SK-N-SH treated with all-trans-retinoic acid at 6 μM for 48 hours (cell line): ENCODE measurements at regions not wholly inside any gene's neighbourhood (a gene's known extent, or its start where the extent isn't known, plus 50 kb on each side); places are given as distances from the start of the nearest gene placed in this dataset.

Experiments
- ATAC-seq: fragments of 200-7000 bp; cut with Tn5 transposase; 3 replicates; pipeline ENCODE4 v1.9.1; 2020; ENCODE audit warnings: mild to moderate bottlenecking, moderate library complexity
- ARNTL ChIP-seq: fragments of 450-650 bp; formaldehyde crosslinking; IDR thresholded peaks from 2 replicates; pipeline ENCODE4 v1.5.0; 2020; ENCODE audit warnings: low read depth, mild to moderate bottlenecking, moderate library complexity, borderline replicate concordance
- BACH2 ChIP-seq: fragments of 250-450 bp; sonication (Bioruptor Pico); IDR thresholded peaks from 2 replicates; pipeline ENCODE4 v1.9.0; 2021; ENCODE audit warnings: mild to moderate bottlenecking, borderline replicate concordance
- CREB5 ChIP-seq: fragments of 250-450 bp; sonication (Bioruptor Pico); IDR thresholded peaks from 2 replicates; pipeline ENCODE4 v1.5.1; 2020; ENCODE audit warnings: low read depth, mild to moderate bottlenecking, moderate library complexity
- CSDC2 ChIP-seq: fragments of 250-450 bp; sonication (Bioruptor Pico); IDR thresholded peaks from 2 replicates; pipeline ENCODE4 v1.5.0; 2020; ENCODE audit warnings: mild to moderate bottlenecking, moderate library complexity
- ESRRG ChIP-seq: fragments of 250-450 bp; sonication (Bioruptor Pico); IDR thresholded peaks from 2 replicates; pipeline ENCODE4 v1.6.1; 2021; ENCODE audit warnings: mild to moderate bottlenecking
- GLIS3 ChIP-seq: fragments of 250-450 bp; sonication (Bioruptor Pico); IDR thresholded peaks from 2 replicates; pipeline ENCODE4 v1.5.0; 2020; ENCODE audit warnings: mild to moderate bottlenecking, moderate library complexity
- ISL1 ChIP-seq: fragments of 250-450 bp; sonication (Bioruptor Pico); IDR thresholded peaks from 2 replicates; pipeline ENCODE4 v2.1.2; 2022; ENCODE audit warnings: mild to moderate bottlenecking, moderate library complexity
- OSR1 ChIP-seq: fragments of 250-450 bp; sonication (Bioruptor Pico); IDR thresholded peaks from 2 replicates; pipeline ENCODE4 v1.8.0; 2022; ENCODE audit warnings: moderate library complexity, mild to moderate bottlenecking, inconsistent platforms
- POU6F1 ChIP-seq: fragments of 250-450 bp; sonication (Bioruptor Pico); IDR thresholded peaks from 2 replicates; pipeline ENCODE4 v1.8.0; 2021; ENCODE audit warnings: low read depth, mild to moderate bottlenecking, moderate library complexity, borderline replicate concordance
- PPARA ChIP-seq: fragments of 250-450 bp; sonication (Bioruptor Pico); IDR thresholded peaks from 2 replicates; pipeline ENCODE4 v1.5.0; 2020; ENCODE audit warnings: mild to moderate bottlenecking, borderline replicate concordance
- RARB ChIP-seq: fragments of 250-450 bp; sonication (Bioruptor Pico); IDR thresholded peaks from 2 replicates; pipeline ENCODE4 v1.8.0; 2021; ENCODE audit warnings: mild to moderate bottlenecking, moderate library complexity
- SNAI2 ChIP-seq: fragments of 250-450 bp; sonication (Bioruptor Pico); IDR thresholded peaks from 2 replicates; pipeline ENCODE4 v1.5.0; 2020; ENCODE audit warnings: mild to moderate bottlenecking, moderate library complexity
- TCF4 ChIP-seq: fragments of 250-450 bp; sonication (Bioruptor Pico); IDR thresholded peaks from 2 replicates; pipeline ENCODE4 v1.8.0; 2021; ENCODE audit warnings: mild to moderate bottlenecking, moderate library complexity, borderline replicate concordance
- TOX ChIP-seq: fragments of 250-450 bp; sonication (Bioruptor Pico); IDR thresholded peaks from 2 replicates; pipeline ENCODE4 v1.8.0; 2021; ENCODE audit warnings: mild to moderate bottlenecking, moderate library complexity, borderline replicate concordance
- ZC3H10 ChIP-seq: fragments of 250-450 bp; sonication (Bioruptor Pico); IDR thresholded peaks from 2 replicates; pipeline ENCODE4 v1.5.1; 2021; ENCODE audit warnings: mild to moderate bottlenecking, moderate library complexity
- ZFP3 ChIP-seq: fragments of 250-450 bp; sonication (Bioruptor Pico); IDR thresholded peaks from 2 replicates; pipeline ENCODE4 v1.5.0; 2020; ENCODE audit warnings: mild to moderate bottlenecking, moderate library complexity
- ZFP30 ChIP-seq: fragments of 450-650 bp; formaldehyde crosslinking; IDR thresholded peaks from 2 replicates; pipeline ENCODE4 v1.5.0; 2022; ENCODE audit warnings: mild to moderate bottlenecking, moderate library complexity
- ZNF565 ChIP-seq: fragments of 450-650 bp; formaldehyde crosslinking; conservative IDR thresholded peaks from 2 replicates; pipeline ENCODE4 v1.5.0; 2020; ENCODE audit warnings: low read depth, mild to moderate bottlenecking, moderate library complexity
- ZNF70 ChIP-seq: fragments of 450-650 bp; formaldehyde crosslinking; IDR thresholded peaks from 2 replicates; pipeline ENCODE4 v1.5.0; 2020; ENCODE audit warnings: mild to moderate bottlenecking, moderate library complexity
- ZNF8 ChIP-seq: fragments of 450-650 bp; formaldehyde crosslinking; IDR thresholded peaks from 2 replicates; pipeline ENCODE4 v1.5.0; 2020; ENCODE audit warnings: mild to moderate bottlenecking, moderate library complexity
- TF ChIP-seq, protein P1 (sequence below): fragments of 250-450 bp; sonication (Bioruptor Pico); IDR thresholded peaks from 2 replicates; pipeline ENCODE4 v1.5.1; 2021; ENCODE audit warnings: mild to moderate bottlenecking, moderate library complexity
- TF ChIP-seq, protein P2 (sequence below): fragments of 250-450 bp; sonication (Bioruptor Pico); IDR thresholded peaks from 2 replicates; pipeline ENCODE4 v1.8.0; 2020; ENCODE audit warnings: mild to moderate bottlenecking, moderate library complexity, borderline replicate concordance

GRCh38 chr2:51717312-51717711 lies 685.4 kb upstream of the NRXN1 start:
- no peak for ATAC-seq
- TF ChIP-seq ZC3H10 (CRISPR knock-in tag) (no peak), ZFP30 (CRISPR knock-in tag) (no peak), GLIS3 (CRISPR knock-in tag) (no peak), CSDC2 (CRISPR knock-in tag) (no peak), POU6F1 (CRISPR knock-in tag) (no peak), TOX (CRISPR knock-in tag) (no peak), ZNF565 (CRISPR knock-in tag) (no peak), RARB (CRISPR knock-in tag) (no peak), PPARA (CRISPR knock-in tag) (no peak), ZNF8 (CRISPR knock-in tag) (no peak), ISL1 (CRISPR knock-in tag) (no peak), OSR1 (CRISPR knock-in tag) (no peak), BACH2 (CRISPR knock-in tag) (no peak)

DNA sequence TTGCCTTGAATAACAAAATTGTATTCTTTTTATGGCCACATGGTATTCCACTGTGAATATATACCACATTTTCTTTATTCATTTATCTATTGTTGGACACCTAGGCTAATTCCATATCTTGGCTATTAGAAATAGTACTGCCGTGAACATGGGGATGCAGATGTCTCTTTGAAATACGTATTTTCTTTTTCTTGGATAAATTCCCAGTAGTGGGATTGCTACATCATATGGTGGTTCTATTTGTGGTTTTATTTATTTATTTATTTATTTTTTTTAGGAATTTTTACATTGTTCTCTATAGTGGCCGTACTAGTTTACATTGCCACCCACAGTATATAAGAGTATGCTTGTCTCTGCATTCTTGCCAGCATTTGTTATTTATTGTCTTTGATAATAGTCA lies 679.8 kb upstream of the NRXN1 start:
- ATAC-seq: no peak
- no peak for TF ChIP-seq TCF4 (CRISPR knock-in tag)
- no peak for TF ChIP-seq PPARA (CRISPR knock-in tag)
- no peak for TF ChIP-seq ZFP30 (CRISPR knock-in tag)
- TF ChIP-seq ZNF8 (CRISPR knock-in tag): no peak
- TF ChIP-seq TOX (CRISPR knock-in tag): no peak
- TF ChIP-seq, protein P1, sequence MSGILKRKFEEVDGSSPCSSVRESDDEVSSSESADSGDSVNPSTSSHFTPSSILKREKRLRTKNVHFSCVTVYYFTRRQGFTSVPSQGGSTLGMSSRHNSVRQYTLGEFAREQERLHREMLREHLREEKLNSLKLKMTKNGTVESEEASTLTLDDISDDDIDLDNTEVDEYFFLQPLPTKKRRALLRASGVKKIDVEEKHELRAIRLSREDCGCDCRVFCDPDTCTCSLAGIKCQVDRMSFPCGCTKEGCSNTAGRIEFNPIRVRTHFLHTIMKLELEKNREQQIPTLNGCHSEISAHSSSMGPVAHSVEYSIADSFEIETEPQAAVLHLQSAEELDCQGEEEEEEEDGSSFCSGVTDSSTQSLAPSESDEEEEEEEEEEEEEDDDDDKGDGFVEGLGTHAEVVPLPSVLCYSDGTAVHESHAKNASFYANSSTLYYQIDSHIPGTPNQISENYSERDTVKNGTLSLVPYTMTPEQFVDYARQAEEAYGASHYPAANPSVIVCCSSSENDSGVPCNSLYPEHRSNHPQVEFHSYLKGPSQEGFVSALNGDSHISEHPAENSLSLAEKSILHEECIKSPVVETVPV (CRISPR knock-in tag): no peak
- TF ChIP-seq, protein P2, sequence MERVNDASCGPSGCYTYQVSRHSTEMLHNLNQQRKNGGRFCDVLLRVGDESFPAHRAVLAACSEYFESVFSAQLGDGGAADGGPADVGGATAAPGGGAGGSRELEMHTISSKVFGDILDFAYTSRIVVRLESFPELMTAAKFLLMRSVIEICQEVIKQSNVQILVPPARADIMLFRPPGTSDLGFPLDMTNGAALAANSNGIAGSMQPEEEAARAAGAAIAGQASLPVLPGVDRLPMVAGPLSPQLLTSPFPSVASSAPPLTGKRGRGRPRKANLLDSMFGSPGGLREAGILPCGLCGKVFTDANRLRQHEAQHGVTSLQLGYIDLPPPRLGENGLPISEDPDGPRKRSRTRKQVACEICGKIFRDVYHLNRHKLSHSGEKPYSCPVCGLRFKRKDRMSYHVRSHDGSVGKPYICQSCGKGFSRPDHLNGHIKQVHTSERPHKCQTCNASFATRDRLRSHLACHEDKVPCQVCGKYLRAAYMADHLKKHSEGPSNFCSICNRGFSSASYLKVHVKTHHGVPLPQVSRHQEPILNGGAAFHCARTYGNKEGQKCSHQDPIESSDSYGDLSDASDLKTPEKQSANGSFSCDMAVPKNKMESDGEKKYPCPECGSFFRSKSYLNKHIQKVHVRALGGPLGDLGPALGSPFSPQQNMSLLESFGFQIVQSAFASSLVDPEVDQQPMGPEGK (CRISPR knock-in tag): no peak
- no peak for TF ChIP-seq ZC3H10 (CRISPR knock-in tag)
- no peak for TF ChIP-seq ARNTL (CRISPR knock-in tag)
- no peak for TF ChIP-seq ISL1 (CRISPR knock-in tag)
- TF ChIP-seq ZNF565 (CRISPR knock-in tag): no peak
- no peak for TF ChIP-seq SNAI2
- no peak for TF ChIP-seq OSR1 (CRISPR knock-in tag)
- no peak for TF ChIP-seq CREB5
- no peak for TF ChIP-seq ESRRG (CRISPR knock-in tag)
- TF ChIP-seq GLIS3 (CRISPR knock-in tag): no peak
- TF ChIP-seq BACH2 (CRISPR knock-in tag): no peak

DNA sequence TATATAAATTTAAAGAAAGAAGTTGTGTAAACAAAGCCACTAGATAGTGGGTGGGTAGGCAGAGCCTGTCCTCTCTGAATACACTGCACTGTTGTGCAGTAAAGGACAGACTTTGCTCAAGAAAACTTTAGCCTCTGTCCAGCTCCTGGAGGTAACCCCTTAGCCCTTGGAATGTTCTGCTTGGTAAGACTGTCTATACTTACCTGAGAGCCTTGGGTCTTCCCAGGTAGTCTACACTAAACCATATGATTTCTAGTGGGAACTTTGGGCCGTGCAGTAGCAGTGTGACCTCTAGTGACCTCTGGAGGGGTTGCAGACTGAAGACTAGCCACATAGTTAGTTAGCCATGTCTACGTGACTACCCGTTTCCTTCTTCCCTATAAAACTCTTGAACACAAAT lies 678.3 kb upstream of the NRXN1 start:
- ATAC-seq: peak; percentile 44; the same call in 2 of the 3 replicates
- no peak for TF ChIP-seq ZFP3 (CRISPR knock-in tag)
- TF ChIP-seq TOX (CRISPR knock-in tag): no peak
- TF ChIP-seq CREB5: no peak
- no peak for TF ChIP-seq ZNF70 (CRISPR knock-in tag)
- no peak for TF ChIP-seq POU6F1 (CRISPR knock-in tag)
- TF ChIP-seq ZNF565 (CRISPR knock-in tag): no peak
- no peak for TF ChIP-seq ZNF8 (CRISPR knock-in tag)
- TF ChIP-seq SNAI2: no peak
- no peak for TF ChIP-seq CSDC2 (CRISPR knock-in tag)
- no peak for TF ChIP-seq ZFP30 (CRISPR knock-in tag)
- no peak for TF ChIP-seq BACH2 (CRISPR knock-in tag)
- no peak for TF ChIP-seq ZC3H10 (CRISPR knock-in tag)
- no peak for TF ChIP-seq PPARA (CRISPR knock-in tag)
- no peak for TF ChIP-seq OSR1 (CRISPR knock-in tag)
- TF ChIP-seq GLIS3 (CRISPR knock-in tag): no peak
- TF ChIP-seq, protein P1 (CRISPR knock-in tag): no peak
- no peak for TF ChIP-seq TCF4 (CRISPR knock-in tag)
- TF ChIP-seq, all 23 proteins: peak for 0
